ENCODE measurements at regions not wholly inside any gene's neighbourhood (a gene's known extent, or its start where the extent isn't known, plus 50 kb on each side); places are given as distances from the start of the nearest gene placed in this dataset.

DNA sequence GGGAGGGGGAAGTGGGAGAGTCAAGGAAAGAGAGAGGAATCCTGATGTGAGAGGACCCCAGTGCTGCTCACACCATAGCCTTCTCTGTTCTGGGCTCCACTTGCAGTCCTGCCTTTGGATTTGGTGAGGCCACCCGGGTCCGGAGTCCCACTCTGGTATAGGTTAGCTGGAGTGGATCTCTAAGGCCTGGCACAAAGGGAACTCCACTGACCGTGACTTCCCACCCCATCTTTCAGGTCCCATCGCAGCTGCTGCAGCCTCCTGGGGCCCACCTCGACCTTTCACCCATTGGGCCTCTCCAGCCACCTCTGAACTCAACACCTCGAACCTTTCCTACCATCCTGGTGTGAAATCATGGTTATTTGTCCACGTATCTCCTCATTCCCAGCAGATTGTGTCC is 324.4 kb downstream of the MATN1 start:
- no peak for DNase-seq (ENCODE audit: low read depth)
- in situ Hi-C loops (cut with HindIII; ENCODE audit: low pct_unique_long_range_greater_than_20kb, low sequenced_read_pairs), result no loop called here

DNA sequence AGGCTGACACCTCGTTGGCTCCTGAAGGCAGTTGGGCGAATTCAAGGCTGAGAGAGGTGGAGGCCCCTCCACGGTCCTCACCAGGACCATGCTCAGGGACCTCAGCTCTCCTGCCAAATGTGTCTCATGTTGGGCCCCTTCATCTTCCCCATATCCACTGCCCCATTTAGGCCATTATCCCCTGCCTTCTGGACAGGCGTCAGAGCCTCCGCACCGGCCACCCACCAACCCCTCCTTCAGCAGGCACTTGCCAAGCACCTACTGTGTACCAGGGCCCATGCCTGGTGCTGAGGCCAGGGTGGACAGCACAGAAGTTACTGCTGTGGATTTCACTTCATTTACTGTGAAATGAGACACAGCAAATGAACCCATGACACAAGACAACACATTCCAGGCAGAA is 325.8 kb downstream of the MATN1 start:
- no peak for DNase-seq (ENCODE audit: low read depth)
- in situ Hi-C loops (cut with HindIII; ENCODE audit: low pct_unique_long_range_greater_than_20kb, low sequenced_read_pairs), result no loop called here

DNA sequence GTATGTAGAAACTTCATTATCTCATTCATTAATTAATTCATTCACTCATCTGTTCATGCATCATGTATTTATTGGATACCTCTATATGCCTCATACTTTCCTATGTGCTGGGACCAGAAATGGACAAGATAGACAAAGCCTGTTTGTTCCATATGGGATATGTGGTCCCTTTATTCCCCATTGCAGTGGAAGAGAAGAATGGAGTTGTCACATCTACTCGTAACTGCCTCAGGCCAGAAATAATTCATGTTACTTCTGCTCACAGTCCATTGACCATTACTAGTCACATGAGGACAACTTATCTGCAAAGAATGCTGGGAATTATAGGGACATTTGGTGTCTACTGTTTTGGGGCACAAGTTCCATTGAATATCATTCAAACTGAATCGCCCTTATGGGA is 327.8 kb downstream of the MATN1 start:
- in situ Hi-C loops (cut with HindIII; ENCODE audit: low pct_unique_long_range_greater_than_20kb, low sequenced_read_pairs), result no loop called here
- DNase-seq (ENCODE audit: low read depth), result no peak

DNA sequence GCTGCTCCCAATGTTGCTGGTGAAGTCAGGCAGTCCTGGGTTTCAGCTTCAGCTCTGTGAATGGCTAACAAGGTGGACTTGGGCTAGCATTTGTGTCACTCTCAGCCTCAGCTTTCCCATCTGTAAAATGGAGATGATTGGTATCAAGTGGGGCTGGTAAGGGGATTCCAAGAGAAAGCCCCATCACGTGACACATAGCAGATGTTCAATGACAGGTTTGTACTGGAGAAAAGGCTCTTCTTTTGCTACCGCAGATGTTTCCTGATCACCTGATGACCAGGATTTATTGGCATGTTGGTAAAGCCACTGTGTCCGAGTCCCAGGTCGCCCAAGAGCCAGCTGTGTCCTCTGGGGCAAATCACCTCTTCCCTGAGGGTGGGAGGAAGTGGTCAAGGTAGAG is 335.0 kb downstream of the MATN1 start:
- DNase-seq (ENCODE audit: low read depth), result no peak
- in situ Hi-C loops (cut with HindIII; ENCODE audit: low pct_unique_long_range_greater_than_20kb, low sequenced_read_pairs), result no loop called here

DNA sequence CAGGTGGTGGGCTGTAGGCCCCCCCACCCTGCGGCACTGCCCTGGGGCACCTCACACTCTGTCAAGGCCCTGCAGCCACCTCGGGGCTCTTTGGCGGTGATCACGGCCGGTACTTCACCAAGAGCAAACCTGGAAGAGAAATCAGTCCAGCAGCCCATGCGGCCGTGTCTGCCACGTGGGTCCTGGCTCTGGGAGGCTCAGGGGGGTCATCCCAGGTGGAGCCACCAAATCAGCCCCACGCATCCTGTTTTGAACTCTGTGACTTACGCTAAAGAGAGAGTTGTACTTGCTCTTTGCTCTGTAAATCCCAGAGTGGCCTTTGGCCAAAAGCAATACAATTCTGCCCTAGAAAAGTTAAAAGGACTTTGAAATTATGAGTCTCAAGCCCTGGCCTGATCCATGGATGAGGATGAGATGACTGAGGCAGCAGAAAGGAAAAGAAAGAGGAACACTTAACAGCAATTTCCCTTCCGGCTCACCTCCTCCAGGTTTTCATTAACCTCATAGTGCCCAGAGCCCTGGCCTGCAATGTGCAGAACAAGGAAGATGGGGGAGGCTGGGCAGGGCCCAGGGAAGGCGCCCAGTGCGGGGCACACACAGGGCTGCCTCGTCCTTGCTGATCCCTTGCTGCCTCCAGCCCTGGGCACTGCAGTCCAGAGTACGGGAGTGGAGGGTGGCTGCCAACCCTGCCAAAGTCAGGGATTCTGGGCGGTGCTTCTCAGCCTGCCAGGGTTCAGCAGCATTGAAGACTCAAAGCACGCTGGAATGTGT is 337.0 kb downstream of the MATN1 start:
- in situ Hi-C loops (cut with HindIII; ENCODE audit: low pct_unique_long_range_greater_than_20kb, low sequenced_read_pairs), result no loop called here

DNA sequence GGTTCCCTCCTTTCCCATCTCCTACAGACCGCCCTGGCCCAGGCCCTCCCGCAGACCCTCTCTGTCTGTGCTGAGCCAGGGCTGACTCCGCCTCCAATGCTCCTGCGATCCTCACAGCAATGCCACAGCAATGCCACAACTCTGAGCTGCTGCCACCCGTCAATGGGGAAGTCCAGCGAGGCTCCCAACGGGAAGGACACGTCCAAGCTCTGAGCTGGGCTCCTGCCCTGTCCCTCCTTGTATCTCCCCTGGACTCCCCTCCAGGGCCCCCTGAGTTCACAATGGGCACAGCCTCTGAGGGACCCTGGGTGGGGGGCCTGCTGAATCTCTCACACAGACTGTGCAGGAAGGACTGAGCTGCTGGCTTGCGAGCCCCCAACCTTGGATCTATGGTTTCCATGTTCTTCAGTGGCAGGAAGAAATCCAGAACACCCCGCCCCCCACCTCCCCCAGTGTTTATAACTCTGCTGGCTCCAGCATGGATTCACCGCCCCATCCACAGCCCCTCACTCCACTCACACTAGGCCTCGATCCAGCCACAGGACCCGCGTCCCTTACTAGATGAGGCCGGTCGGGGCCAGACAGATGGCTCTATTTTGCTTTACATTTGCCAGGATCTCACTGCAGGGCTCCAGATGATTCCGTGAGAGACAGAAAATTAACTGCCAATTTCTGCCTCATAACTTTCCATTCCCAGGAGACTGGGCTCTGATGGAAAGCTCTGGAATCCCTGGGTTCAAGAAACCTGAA is 338.0 kb downstream of the MATN1 start:
- DNase-seq (ENCODE audit: low read depth), result no peak
- in situ Hi-C loops (cut with HindIII; ENCODE audit: low pct_unique_long_range_greater_than_20kb, low sequenced_read_pairs), result no loop called here

More for the DNA sequence above, 337.0 kb downstream of the MATN1 start:
- no peak for DNase-seq (ENCODE audit: low read depth)

DNA sequence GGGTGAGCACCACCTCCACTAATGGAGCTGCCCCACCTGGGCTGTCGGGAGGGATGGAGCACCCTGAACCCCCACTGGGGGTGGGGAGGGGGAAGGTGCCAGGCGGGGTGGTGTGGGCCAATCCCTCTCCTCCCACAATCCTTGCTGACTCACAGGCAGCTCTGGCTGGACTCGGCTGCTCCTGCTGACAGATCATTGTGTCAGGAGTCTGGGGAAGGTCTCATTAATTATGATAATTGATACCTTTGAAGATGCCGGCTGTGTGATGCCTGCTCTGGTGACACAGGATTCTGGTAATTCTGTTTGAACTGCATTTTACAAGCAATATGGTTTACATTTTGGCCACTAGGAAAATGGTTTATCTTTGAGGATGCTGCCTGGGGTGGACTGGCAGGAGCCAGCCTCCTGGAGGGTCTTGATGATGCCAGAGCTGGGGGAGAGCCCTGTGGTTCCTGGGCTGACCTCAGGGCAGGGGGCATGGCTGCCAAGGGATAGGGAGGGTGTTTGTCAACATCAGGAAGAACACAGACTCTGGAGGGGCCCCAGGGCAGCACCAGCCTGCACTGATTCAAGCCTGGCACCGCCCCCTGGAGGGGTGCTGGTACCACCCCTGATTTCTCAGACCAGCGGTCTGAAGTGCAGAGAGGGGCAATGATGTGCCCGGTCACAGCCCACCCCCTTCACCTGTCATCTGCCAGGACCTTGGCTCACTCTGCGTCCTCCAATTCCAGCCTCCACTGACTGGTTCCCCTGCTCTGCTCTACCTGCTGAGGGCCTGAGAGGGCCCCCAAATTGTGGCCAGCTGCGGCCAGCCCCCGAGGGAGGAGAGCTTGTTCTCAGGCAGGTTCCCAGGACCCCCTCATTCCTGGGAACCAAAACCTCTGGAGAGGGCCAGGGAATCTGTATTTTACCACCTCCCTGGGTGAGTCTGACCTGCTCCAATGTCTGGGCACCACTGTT is 338.8 kb downstream of the MATN1 start:
- in situ Hi-C loops (cut with HindIII; ENCODE audit: low pct_unique_long_range_greater_than_20kb, low sequenced_read_pairs), result no loop called here
- DNase-seq (ENCODE audit: low read depth), result no peak

DNA sequence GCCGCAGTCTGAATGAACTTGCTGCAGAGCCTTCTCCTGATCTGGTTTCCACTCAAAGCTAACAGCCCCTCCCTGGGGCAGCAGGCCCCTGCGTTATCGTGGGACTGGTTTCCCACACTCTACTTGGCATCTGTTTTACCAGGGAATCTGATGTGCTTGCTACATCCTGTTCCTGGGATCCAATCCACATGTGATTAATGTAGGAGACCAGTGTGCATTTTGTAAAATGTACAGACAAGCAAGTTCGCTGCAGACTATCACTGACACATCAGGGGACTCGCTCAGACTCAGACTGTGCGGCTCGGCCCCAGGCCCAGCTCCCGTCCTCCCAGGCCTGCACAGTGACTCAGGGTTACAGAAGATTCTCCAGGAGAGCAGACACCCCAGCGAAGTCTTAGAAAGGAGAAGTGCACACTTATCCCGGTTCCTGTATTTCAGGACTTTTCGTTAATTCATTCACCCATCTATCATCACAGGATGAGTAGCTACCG is 340.1 kb downstream of the MATN1 start:
- no peak for DNase-seq (ENCODE audit: low read depth)
- in situ Hi-C loops (cut with HindIII; ENCODE audit: low pct_unique_long_range_greater_than_20kb, low sequenced_read_pairs), result no loop called here

DNA sequence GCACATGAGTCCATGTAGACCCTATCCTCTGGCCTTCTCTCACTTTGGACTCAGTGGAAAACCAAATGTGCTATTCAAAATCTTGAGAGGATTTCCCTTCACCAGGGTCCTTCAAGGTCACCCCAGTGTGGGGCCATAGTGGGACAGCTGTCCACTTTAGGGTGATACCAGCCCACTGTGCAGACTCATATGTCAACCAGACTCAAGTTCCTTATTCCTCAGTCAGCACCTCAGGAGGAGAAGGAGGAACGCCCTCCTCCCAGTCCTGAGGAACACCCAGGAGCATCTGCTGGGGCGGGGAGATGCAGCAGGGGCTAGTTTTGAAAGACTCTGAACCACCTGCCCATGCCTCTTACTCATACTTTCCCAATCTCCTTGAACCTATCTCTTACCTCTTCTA is 340.9 kb downstream of the MATN1 start:
- in situ Hi-C loops (cut with HindIII; ENCODE audit: low pct_unique_long_range_greater_than_20kb, low sequenced_read_pairs), result no loop called here
- DNase-seq (ENCODE audit: low read depth), result no peak

DNA sequence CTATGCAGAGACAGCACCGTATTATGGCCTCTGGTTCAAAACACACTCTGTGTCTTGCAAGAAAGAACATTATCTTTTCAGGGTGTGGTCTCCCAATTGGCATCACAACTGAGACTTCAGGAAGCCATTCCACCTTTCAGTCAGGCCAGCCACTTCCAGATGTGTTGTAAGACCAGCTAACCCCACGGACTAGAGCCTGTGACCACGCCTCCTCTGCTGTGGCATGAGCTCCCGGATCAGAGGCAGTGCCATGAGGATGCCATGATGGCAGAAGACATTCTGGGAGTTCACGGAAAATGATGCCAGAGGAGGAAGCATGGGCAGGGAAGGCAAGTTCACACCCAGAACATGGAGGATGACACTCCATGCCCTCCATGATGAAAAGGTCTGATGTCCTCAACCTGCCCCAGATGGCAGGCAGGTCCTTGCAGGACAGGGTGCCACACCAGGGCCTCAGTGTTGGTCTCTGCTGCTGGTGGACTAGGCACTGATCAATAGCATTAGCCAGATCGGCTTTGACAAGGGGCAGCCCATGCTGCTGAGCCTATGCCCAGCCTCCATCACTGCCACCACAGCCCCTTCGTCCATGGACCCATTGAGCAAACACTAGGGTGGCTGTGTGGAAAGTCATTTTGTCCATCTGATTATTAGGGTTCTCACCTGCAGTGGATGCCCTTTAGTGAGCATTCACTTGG is 341.6 kb downstream of the MATN1 start:
- in situ Hi-C loops (cut with HindIII; ENCODE audit: low pct_unique_long_range_greater_than_20kb, low sequenced_read_pairs), result no loop called here
- DNase-seq (ENCODE audit: low read depth), result no peak

DNA sequence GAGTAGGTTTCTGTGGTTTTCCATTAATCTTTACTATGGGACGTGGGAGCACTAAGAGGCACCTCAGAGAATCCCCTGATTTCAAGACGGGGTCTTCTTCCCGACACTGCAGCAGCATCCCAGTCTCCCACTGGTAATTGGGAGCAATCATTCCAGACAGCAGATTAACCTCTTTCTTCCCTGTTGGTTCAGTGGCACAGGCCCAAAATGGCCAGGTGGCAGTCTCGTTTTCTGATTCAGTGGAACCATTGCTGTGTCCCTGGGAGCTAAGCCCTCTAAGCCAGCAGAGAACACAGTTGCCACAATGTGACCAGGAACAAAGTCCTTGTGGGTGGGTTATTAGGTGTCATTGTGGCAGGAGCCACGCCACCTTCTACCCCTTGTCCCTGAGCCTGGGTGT is 342.1 kb downstream of the MATN1 start:
- no peak for DNase-seq (ENCODE audit: low read depth)
- in situ Hi-C loops (cut with HindIII; ENCODE audit: low pct_unique_long_range_greater_than_20kb, low sequenced_read_pairs), result no loop called here

DNA sequence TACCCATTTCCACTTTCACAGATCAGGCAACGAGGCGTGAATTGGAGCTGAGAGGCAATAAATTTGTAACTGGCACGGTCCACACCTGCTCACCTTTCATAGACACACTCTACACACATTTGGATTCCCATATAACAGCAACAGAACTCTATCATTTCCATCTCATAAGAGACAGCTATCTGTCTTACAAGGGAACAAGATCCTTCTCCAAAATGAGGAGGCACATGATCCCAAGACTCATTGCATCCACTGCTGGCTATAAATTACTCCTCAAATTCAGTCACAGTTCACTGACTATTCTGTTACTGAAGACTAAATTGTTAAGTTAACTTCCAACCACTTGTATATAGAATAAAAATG is 342.8 kb downstream of the MATN1 start:
- no peak for DNase-seq (ENCODE audit: low read depth)
- in situ Hi-C loops (cut with HindIII; ENCODE audit: low pct_unique_long_range_greater_than_20kb, low sequenced_read_pairs), result no loop called here

DNA sequence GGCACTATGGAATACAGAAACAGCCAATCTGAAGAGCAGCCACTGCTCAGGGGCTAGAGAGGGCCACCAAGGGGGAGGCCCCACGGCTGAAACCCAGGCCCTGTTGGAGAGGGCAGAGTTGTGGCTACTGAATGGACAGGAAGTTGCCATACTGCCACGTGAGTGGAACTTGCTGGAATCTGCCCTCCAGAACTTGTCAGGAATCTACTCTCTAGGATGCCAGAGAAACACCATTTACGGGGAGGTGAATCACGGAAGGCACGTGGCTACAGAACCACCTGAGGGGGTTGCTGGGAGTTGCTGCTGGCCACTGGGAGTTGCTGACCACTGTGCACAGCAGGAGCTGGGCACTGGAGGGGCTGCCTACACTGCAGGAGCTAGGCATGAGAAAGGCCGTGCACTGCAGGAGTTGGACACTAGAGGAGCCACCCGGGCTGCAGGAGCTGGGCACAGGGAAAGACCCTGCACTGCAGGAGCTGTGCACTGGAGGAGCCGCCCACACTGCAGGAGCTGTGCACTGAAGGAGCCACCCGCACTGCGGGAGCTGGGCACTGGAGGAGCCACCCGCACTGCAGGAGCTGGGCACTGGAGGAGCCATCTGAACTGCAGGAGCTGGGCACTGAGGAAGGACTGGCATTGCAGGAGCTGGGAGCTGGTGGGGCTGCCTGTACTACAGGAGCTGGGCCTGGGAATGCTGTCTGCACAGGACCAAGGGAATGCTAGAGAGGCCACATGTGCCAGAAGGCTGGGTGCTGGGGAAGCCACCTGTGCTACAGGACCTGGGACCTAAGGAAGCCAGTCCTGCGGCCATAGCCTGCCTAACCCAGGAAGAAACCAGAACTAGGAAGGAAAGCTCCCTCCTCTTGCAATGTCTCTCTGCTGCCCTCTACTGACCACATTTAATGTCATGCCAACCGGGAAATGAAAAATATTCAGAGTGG is 343.4 kb downstream of the MATN1 start:
- peak; percentile 72 for DNase-seq (ENCODE audit: low read depth)
- in situ Hi-C loops (cut with HindIII; ENCODE audit: low pct_unique_long_range_greater_than_20kb, low sequenced_read_pairs), result no loop called here

DNA sequence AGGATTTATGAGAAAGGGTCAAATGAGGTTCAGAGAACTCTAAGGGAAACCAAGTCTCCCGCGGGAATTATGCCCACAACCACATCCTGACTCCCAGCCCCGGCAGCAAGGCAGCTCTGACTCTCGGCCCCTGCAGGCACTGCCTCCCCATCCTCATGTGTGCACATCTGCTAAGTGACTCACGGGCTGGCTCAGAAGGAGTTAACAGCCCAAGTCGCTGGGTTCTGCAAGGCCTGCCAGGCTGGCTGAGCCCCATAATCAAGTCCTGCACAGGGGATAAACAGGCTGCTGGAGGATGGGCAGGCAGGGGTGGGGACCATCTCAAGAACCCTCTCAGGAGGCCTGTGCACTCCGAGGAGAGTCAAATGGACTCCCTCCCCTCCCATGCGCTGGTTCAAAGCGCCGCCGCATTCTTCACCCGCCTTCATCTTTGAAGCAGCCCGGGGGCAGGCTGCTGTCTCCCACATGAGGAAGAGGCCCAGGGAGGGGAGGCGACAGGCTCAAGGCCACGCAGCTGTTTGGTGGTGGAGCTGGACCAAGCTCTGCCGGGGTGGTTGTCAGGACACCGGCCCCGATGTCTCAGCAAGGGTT is 344.3 kb downstream of the MATN1 start:
- in situ Hi-C loops (cut with HindIII; ENCODE audit: low pct_unique_long_range_greater_than_20kb, low sequenced_read_pairs), result no loop called here
- no peak for DNase-seq (ENCODE audit: low read depth)

DNA sequence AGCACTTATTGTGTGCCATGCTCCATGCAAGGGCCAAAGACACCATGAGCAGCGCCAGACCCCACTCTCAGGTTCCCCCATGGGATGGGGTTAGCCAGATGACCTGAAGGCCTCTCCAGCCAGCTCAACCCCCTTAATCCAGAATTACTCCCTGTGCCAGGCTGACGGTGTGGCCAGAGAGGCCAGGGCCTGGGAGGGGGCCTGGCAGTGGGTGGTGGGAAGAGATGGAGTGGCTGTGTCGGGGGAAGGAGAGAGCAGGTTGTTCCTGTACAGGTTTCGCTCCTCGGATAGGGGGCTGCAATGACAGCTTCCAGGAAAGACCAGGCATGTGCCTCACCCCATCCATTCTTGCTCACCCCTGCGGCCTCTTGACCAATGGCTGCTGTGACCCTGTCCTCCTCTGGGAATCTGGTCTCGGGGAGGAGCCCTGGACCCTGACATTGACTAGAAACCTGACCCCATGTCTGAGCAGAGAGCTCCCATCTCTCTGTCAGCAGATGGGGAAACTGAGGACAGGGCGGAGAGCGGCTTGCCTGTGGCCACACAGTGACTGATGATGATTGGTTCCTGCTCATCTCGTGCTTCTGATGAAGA is 345.3 kb downstream of the MATN1 start:
- in situ Hi-C loops (cut with HindIII; ENCODE audit: low pct_unique_long_range_greater_than_20kb, low sequenced_read_pairs), result no loop called here
- no peak for DNase-seq (ENCODE audit: low read depth)

DNA sequence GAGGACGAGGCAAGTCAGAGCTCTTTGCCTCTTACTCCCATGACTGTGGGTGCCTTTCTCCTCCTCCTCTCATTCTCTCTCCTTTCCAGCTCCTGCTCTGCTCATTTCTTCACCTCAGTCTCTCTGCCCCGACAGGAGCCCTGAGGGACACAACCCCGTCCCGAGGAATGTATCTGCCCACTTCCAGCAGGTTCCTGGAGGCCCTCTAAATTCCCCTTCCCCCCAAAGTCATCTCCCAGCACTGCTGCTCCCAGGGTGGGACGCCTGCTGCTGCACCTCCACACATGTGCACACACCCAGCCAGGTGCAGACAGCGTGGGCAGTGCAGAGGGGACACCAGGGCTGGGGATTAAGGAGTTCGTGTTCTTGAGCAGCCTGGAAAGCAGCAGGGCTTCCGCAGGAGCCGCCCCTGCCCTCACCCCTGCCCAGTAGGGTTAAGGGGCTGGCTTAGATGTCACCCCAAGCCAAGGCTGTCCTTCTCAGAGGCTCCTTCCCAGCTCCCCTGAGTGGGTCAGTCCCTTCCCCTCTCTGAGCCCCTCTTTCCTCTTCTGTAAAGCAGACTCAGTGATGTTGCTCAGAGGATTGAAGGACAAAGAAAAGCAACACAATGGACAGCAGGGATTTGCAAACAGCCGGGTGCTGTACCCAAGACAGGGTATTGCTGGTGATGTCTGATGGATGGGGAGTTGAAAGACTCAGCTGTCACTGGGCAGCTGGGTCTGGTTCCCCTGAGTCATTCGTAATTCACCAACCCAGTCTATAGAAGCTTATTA is 346.0 kb downstream of the MATN1 start:
- no peak for DNase-seq (ENCODE audit: low read depth)
- in situ Hi-C loops (cut with HindIII; ENCODE audit: low pct_unique_long_range_greater_than_20kb, low sequenced_read_pairs), result no loop called here
